ENCODE measurements at regions not wholly inside any gene's neighbourhood (a gene's known extent, or its start where the extent isn't known, plus 50 kb on each side); places are given as distances from the start of the nearest gene placed in this dataset.

GRCh38 chr6:109226353-109226752 is 131.0 kb downstream of the CEP57L1 start:
- TF ChIP-seq CTCF (conservative IDR thresholded peaks at IDR 0.05) (no peak), EZH2 (IDR thresholded peaks at IDR 0.05; ENCODE audit: low read depth) (no peak)

Data from PC-9 (cell line).